Uterus (tissue), 3 donors: ENCODE measurements at regions not wholly inside any gene's neighbourhood (a gene's known extent, or its start where the extent isn't known, plus 50 kb on each side); places are given as distances from the start of the nearest gene placed in this dataset.

Source experiments
- DNase-seq, 2 donors: peaks; one replicate each; pipeline ENCODE4 v3.0.0-alpha.2; 2019 to 2020
- H3K27ac ChIP-seq, 2 donors: fragments of 200-600 bp; sonication (generic); 1 replicate in 1 of 2; 2 replicates in 1 of 2; pipeline ENCODE4 v1.5.1; 2016 to 2018
- H3K27me3 ChIP-seq, 2 donors: fragments of 200-600 bp; sonication (generic); one replicate each; pipeline ENCODE4 v1.5.1; 2018 to 2019; ENCODE audit warnings: control low read depth in 1 of 2
- H3K36me3 ChIP-seq, 2 donors: fragments of 200-600 bp; sonication (generic); one replicate each; pipeline ENCODE4 v1.5.1; 2019; ENCODE audit warnings: control low read depth in 1 of 2
- H3K4me1 ChIP-seq, 2 donors: fragments of 200-600 bp; sonication (generic); one replicate each; pipeline ENCODE4 v1.5.1; 2018 to 2019; ENCODE audit warnings: control low read depth in 1 of 2
- H3K4me3 ChIP-seq, 2 donors: fragments of 200-600 bp; sonication (generic); 1 replicate in 1 of 2; 2 replicates in 1 of 2; pipeline ENCODE4 v1.5.1; 2018 to 2019; ENCODE audit warnings: mild to moderate bottlenecking in 1 of 2
- H3K9me3 ChIP-seq, 2 donors: fragments of 200-600 bp; sonication (generic); one replicate each; pipeline ENCODE4 v1.5.1; 2019; ENCODE audit warnings: control low read depth in 1 of 2
- POLR2A ChIP-seq, 2 donors: fragments of 450-650 bp; IDR thresholded peaks; one replicate each; pipeline ENCODE4 v1.6.1; 2016; ENCODE audit warnings: antibody characterized with exemption in 2 of 2, mild to moderate bottlenecking in 1 of 2, moderate library complexity in 1 of 2
- intact Hi-C: fragments of 100-400 bp; cut with DNase I; formaldehyde crosslinking; loops from one replicate; pipeline ENCODE4 v1.15.1; 2023; ENCODE audit warnings: low total_unique reads
- TF ChIP-seq, protein P1 (sequence below), 4 experiments: fragments of 200-600 bp in 2 of 4; fragments of 450-650 bp in 2 of 4; sonication (generic) in 2 of 4; IDR thresholded peaks; one replicate each; pipeline ENCODE4 v1.5.1; 2016 to 2019; ENCODE audit warnings: antibody characterized with exemption in 4 of 4, mild to moderate bottlenecking in 2 of 4, moderate library complexity in 1 of 4
- donor health status: DM: yes; HTN: yes; CAD: no.

DNA sequence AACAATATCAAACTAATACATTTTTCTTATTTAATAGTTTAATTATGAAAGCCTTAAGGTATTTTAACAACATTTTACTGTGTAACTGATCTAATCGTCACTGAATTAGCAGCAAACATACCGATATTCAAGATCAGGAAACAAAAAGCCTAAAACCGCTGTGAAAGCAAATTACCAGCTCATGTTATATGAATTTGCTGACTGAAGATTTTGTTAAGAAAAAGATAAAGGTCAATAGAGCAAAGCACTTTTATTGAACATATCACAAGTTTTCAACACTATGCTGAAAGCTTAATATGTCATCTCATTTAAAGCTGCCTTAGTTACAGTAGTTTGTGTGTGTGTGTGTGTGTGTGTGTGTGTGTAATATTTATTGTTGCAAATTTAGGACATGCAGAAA lies 1634.9 kb upstream of the NUDT12 start:
- Histone ChIP-seq H3K27me3 (no peaks in the 10 kb centered on the region), H3K9me3 (no peaks in the 10 kb centered on the region), H3K27ac (no peak overlapping the region), H3K4me3 (no peak overlapping the region), H3K36me3 (no peaks in the 10 kb centered on the region), H3K4me1 (no peaks in the 10 kb centered on the region)
- TF ChIP-seq POLR2A (IDR thresholded peaks at IDR 0.05): no peak
- TF ChIP-seq, protein P1, sequence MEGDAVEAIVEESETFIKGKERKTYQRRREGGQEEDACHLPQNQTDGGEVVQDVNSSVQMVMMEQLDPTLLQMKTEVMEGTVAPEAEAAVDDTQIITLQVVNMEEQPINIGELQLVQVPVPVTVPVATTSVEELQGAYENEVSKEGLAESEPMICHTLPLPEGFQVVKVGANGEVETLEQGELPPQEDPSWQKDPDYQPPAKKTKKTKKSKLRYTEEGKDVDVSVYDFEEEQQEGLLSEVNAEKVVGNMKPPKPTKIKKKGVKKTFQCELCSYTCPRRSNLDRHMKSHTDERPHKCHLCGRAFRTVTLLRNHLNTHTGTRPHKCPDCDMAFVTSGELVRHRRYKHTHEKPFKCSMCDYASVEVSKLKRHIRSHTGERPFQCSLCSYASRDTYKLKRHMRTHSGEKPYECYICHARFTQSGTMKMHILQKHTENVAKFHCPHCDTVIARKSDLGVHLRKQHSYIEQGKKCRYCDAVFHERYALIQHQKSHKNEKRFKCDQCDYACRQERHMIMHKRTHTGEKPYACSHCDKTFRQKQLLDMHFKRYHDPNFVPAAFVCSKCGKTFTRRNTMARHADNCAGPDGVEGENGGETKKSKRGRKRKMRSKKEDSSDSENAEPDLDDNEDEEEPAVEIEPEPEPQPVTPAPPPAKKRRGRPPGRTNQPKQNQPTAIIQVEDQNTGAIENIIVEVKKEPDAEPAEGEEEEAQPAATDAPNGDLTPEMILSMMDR (IDR thresholded peaks at IDR 0.05): no peak
- intact Hi-C loops: no loop called here
- DNase-seq: no peak

DNA sequence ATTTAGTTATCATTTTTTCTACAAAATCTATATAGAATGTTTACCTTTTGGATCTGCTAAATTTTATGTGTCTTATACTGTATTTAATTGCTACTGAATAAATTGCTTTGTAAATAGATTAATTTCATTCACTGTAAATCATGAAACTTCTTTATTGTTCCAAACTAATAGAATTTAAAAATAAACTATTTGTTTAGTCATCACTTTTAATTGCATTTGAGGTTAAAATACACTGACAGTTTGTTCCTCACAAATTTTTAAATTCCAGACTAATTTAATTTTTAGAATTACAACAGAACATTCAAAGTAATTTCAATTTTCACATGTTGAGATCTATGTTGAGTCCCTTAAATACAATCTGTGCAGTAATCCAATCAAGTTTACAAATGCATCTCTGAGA lies 1633.2 kb upstream of the NUDT12 start:
- Histone ChIP-seq H3K36me3 (no peaks in the 10 kb centered on the region), H3K9me3 (no peaks in the 10 kb centered on the region), H3K27ac (no peak overlapping the region), H3K27me3 (no peaks in the 10 kb centered on the region), H3K4me3 (no peak overlapping the region), H3K4me1 (no peaks in the 10 kb centered on the region)
- DNase-seq: no peak
- intact Hi-C loops: no loop called here
- no peak for TF ChIP-seq POLR2A (IDR thresholded peaks at IDR 0.05)
- TF ChIP-seq, protein P1 (IDR thresholded peaks at IDR 0.05): no peak

DNA sequence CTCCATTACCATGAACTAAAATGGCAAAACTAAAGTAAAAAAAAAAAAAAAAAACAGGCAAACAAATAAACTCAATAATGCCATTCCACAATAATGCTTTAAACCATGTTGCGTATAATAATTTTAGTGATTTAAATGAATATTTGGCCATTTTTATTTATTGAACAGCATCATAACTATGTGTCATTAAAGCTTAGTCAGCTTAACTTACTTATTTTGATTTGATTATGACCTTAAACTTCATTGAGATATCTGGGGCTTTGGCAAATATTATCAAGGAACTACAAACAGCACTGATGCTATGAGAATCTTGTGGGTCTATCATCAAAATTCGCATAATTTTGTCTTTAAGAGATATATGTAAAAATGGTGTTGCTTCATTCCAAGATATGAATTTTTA lies 1610.3 kb upstream of the NUDT12 start:
- H3K27me3 ChIP-seq: no peaks in the 10 kb centered on the region
- H3K9me3 ChIP-seq: no peaks in the 10 kb centered on the region
- TF ChIP-seq POLR2A (IDR thresholded peaks at IDR 0.05): no peak
- TF ChIP-seq, protein P1 (IDR thresholded peaks at IDR 0.05): no peak
- no peak for DNase-seq
- no peaks in the 10 kb centered on the region for H3K4me1 ChIP-seq
- intact Hi-C loops: no loop called here
- no peak overlapping the region for H3K27ac ChIP-seq
- H3K4me3 ChIP-seq: no peak overlapping the region
- H3K36me3 ChIP-seq: no peaks in the 10 kb centered on the region

DNA sequence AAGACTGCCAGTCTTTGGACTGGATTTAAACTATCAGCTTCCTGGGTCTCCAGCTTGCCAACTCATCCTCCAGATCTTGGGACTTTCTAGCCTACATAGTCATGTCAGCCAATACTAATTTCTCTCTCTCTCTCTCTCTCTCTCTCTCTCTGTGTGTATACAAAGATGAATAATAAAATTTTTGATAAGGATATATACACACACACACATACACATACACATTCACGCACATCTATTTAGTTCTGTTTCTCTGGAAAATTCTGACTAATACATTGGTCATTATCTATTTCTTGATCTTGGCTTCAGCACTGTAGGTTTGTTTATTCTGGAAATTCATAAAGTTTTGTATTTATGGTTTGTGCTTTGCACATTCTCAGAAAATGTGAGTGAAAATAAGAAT lies 1606.2 kb upstream of the NUDT12 start:
- Histone ChIP-seq H3K36me3 (no peaks in the 10 kb centered on the region), H3K27me3 (no peaks in the 10 kb centered on the region), H3K4me1 (no peaks in the 10 kb centered on the region), H3K27ac (no peak overlapping the region), H3K9me3 (no peaks in the 10 kb centered on the region), H3K4me3 (no peak overlapping the region)
- intact Hi-C loops: no loop called here
- DNase-seq: no peak
- no peak for TF ChIP-seq POLR2A (IDR thresholded peaks at IDR 0.05)
- TF ChIP-seq, protein P1 (IDR thresholded peaks at IDR 0.05): no peak

DNA sequence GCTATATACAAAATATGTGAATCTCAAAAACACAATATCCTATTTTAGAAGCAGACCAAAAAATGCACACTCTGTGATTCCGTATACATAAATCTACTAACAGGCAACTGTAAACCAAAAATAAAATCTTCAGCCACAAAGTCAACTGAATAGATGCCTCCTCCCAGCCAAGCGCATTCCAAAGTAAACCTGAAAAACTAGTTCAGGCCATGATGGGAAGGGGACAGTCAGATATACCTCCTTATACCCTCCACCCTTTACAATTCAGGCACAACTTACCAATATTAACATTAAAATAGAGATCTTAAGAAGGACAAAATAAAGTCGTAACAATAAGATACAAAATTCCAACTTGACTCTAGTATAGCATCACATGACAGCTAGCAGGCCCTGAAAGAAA lies 1604.5 kb upstream of the NUDT12 start:
- no peak for TF ChIP-seq POLR2A (IDR thresholded peaks at IDR 0.05)
- TF ChIP-seq, protein P1 (IDR thresholded peaks at IDR 0.05): no peak
- intact Hi-C loops: no loop called here
- Histone ChIP-seq H3K9me3 (no peaks in the 10 kb centered on the region), H3K27me3 (no peaks in the 10 kb centered on the region), H3K4me3 (no peak overlapping the region), H3K36me3 (no peaks in the 10 kb centered on the region), H3K27ac (no peak overlapping the region), H3K4me1 (no peaks in the 10 kb centered on the region)
- no peak for DNase-seq
